ENCODE measurements at regions not wholly inside any gene's neighbourhood (a gene's known extent, or its start where the extent isn't known, plus 50 kb on each side); places are given as distances from the start of the nearest gene placed in this dataset.

DNA sequence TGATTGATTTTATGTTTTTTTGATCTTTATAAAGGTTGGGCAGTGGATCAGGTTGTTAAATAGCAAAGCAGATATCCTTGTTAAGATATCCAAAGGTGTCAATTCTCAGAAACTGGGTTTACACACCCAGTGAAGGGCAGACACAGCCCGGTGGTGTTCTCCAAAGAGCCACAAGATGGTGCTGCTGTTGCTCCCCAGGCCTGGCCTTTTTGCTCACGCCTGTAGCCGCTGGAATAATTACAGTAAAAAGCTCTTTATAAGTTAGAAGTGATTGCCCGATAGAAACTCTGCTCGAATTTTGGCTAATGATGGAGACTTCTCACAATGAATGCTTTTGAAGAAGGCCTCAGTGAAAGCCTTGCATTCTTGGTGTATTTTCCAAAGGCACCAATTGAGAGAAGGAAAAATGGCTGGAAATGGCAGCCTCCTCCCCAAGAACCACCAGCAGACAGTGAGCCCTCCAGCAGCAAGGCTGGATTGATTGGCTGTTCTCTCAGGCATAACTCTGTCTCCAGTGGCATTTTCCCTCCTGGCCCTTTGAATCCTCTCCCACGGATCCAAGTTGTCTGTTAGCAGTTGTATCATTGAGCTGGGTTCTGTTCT lies 120.5 kb upstream of the CHD6 start:
- no peak for TF ChIP-seq POLR2A (IDR thresholded peaks at IDR 0.05; ENCODE audit: low read depth, low read length)
- no peak for TF ChIP-seq POLR2AphosphoS5 (IDR thresholded peaks at IDR 0.05; ENCODE audit: low read depth, low read length)

Data from GM12891 (cell line).